Hematopoietic multipotent progenitor cell treated with erythropoietin and hydrocortisone succinate and interleukin-3 and kit ligand, for 15 days (in vitro differentiated cells): ENCODE measurements at regions not wholly inside any gene's neighbourhood (a gene's known extent, or its start where the extent isn't known, plus 50 kb on each side); places are given as distances from the start of the nearest gene placed in this dataset.

Source experiments
- DNase-seq: peaks from one replicate; pipeline ENCODE4 v3.0.0-alpha.2; 2015; ENCODE audit warnings: low spot score

- DNase-seq = no peak
Observed at GRCh38 chr1:29460694-29461093, 224.4 kb downstream of the PTPRU start.

- DNase-seq = no peak
Observed at GRCh38 chr1:29460041-29460610, 223.8 kb downstream of the PTPRU start.

GRCh38 chr1:29459620-29459945 is 223.3 kb downstream of the PTPRU start:
- no peak for DNase-seq

- no peak for DNase-seq
Observed at GRCh38 chr1:29458737-29459619, 222.7 kb downstream of the PTPRU start.

- no peak for DNase-seq
Observed at GRCh38 chr1:29457496-29458368, 221.4 kb downstream of the PTPRU start.

GRCh38 chr1:29456685-29457435 is 220.5 kb downstream of the PTPRU start:
- DNase-seq = no peak

GRCh38 chr1:29455781-29456180 is 219.5 kb downstream of the PTPRU start:
- no peak for DNase-seq

GRCh38 chr1:29454616-29455380 is 218.5 kb downstream of the PTPRU start:
- no peak for DNase-seq

GRCh38 chr1:29453502-29454240 is 217.3 kb downstream of the PTPRU start:
- DNase-seq = peak; percentile 5

GRCh38 chr1:29452463-29453230 is 216.3 kb downstream of the PTPRU start:
- no peak for DNase-seq

GRCh38 chr1:29451368-29451892 is 215.1 kb downstream of the PTPRU start:
- no peak for DNase-seq

GRCh38 chr1:29450591-29450990 is 214.3 kb downstream of the PTPRU start:
- no peak for DNase-seq

GRCh38 chr1:29448456-29449235 is 212.3 kb downstream of the PTPRU start:
- no peak for DNase-seq

- no peak for DNase-seq
Observed at GRCh38 chr1:29447368-29447767, 211.0 kb downstream of the PTPRU start.

- DNase-seq = no peak
Observed at GRCh38 chr1:29444782-29445729, 208.7 kb downstream of the PTPRU start.

GRCh38 chr1:29444081-29444715 is 207.9 kb downstream of the PTPRU start:
- DNase-seq = no peak
